CD4-positive, alpha-beta T cell (primary cell): ENCODE measurements at regions not wholly inside any gene's neighbourhood (a gene's known extent, or its start where the extent isn't known, plus 50 kb on each side); places are given as distances from the start of the nearest gene placed in this dataset.

Experiments
- ATAC-seq: fragments of 200-7000 bp; cut with Tn5 transposase; one replicate; pipeline ENCODE4 v1.10.0; 2022; ENCODE audit warnings: mild to moderate bottlenecking; ENCODE audit not compliant: poor library complexity
- CTCF ChIA-PET: fragments of 350-600 bp; sonication (Branson Sonifier 250); formaldehyde crosslinking; loops from one replicate; lab custom pipeline; 2021; ENCODE audit warnings: antibody characterized with exemption, inconsistent platforms; lab: Charles Lee
- POLR2A ChIA-PET: fragments of 350-600 bp; sonication (Branson Sonifier 250); formaldehyde crosslinking; loops from one replicate; lab custom pipeline; 2021; ENCODE audit warnings: antibody characterized with exemption, inconsistent platforms; lab: Charles Lee
- DNase-seq, 14 experiments: peaks; one replicate each; pipeline ENCODE4 v3.0.0-alpha.2; 2013 to 2020; ENCODE audit warnings: mixed read lengths in 2 of 14
- H3K27ac ChIP-seq, 2 donors: one replicate each; pipeline versions ENCODE4 v1.5.1 to v1.7.0; 2013; ENCODE audit warnings: low read length in 2 of 2, low read depth in 1 of 2, mild to moderate bottlenecking in 1 of 2
- H3K27me3 ChIP-seq, 2 experiments: 1 replicate in 1 of 2; 2 replicates in 1 of 2; pipeline versions ENCODE4 v1.6.1 to v1.7.0; 2013; ENCODE audit warnings: low read length in 2 of 2, control low read depth in 1 of 2, mild to moderate bottlenecking in 1 of 2, moderate library complexity in 1 of 2; ENCODE audit not compliant: insufficient read depth in 2 of 2, control insufficient read depth in 1 of 2
- H3K36me3 ChIP-seq: one replicate; pipeline ENCODE4 v1.6.1; 2013; ENCODE audit warnings: low read length, control low read depth; ENCODE audit not compliant: insufficient read depth
- H3K4me1 ChIP-seq: one replicate; pipeline ENCODE4 v1.6.1; 2013; ENCODE audit warnings: low read length, control low read depth; ENCODE audit not compliant: insufficient read depth
- H3K4me3 ChIP-seq: one replicate; pipeline ENCODE4 v1.5.1; 2013; ENCODE audit warnings: mild to moderate bottlenecking, low read length, moderate library complexity
- H3K9me3 ChIP-seq, 2 experiments: 1 replicate in 1 of 2; 2 replicates in 1 of 2; pipeline versions ENCODE4 v1.6.1 to v1.7.0; 2013; ENCODE audit warnings: low read length in 2 of 2, mild to moderate bottlenecking in 2 of 2, control low read depth in 1 of 2, moderate library complexity in 1 of 2; ENCODE audit not compliant: control insufficient read depth in 1 of 2, insufficient read depth in 1 of 2
- H3K27ac Mint-ChIP-seq: one replicate; pipeline ENCODE4 v1.8.0; 2020; ENCODE audit warnings: mixed read lengths
- H3K27me3 Mint-ChIP-seq: one replicate; pipeline ENCODE4 v1.8.0; 2021; ENCODE audit warnings: mixed read lengths
- H3K36me3 Mint-ChIP-seq: one replicate; pipeline ENCODE4 v1.8.0; 2021; ENCODE audit warnings: low read depth, mixed read lengths
- H3K4me1 Mint-ChIP-seq: one replicate; pipeline ENCODE4 v1.8.0; 2021; ENCODE audit warnings: low read depth, mixed read lengths
- H3K4me3 Mint-ChIP-seq: one replicate; pipeline ENCODE4 v1.8.0; 2020; ENCODE audit warnings: mild to moderate bottlenecking, mixed read lengths
- H3K9me3 Mint-ChIP-seq: one replicate; pipeline ENCODE4 v1.8.0; 2020; ENCODE audit warnings: mixed read lengths
- intact Hi-C, 2 experiments: fragments of 100-400 bp; cut with DNase I in 1 of 2; cut with micrococcal nuclease in 1 of 2; formaldehyde crosslinking; loops; one replicate each; pipeline versions ENCODE4 v1.15.1 to v1.9.0; 2023 to 2025; cut with DNase I, micrococcal nuclease
- TF ChIP-seq, protein P1 (sequence below): fragments of 200-600 bp; IDR thresholded peaks from one replicate; pipeline ENCODE4 v1.8.0; 2022; ENCODE audit warnings: antibody characterized with exemption, mild to moderate bottlenecking

DNA sequence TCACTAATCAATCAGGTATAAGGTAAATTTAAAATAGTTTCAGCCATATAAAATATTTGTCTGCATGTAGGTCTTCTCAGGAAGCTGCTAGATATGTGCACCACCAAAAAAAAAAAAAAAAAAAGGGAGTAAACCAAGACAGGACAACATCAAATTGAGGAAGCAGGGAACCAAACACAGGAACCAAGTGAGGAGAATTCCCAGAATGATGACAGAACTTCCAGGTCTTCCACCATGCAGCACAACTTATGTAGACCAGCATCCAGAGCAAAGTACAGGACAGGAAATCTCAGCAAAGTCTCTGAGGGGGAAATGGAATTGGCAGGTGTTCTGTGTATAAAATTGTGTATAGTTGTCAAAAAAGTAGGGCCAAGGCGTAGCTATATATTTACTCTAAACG, 101.2 kb upstream of the CTSC start:
- H3K27ac Mint-ChIP-seq: no peak overlapping the region
- no peak overlapping the region for H3K27ac ChIP-seq
- intact Hi-C loops: no loop called here

DNA sequence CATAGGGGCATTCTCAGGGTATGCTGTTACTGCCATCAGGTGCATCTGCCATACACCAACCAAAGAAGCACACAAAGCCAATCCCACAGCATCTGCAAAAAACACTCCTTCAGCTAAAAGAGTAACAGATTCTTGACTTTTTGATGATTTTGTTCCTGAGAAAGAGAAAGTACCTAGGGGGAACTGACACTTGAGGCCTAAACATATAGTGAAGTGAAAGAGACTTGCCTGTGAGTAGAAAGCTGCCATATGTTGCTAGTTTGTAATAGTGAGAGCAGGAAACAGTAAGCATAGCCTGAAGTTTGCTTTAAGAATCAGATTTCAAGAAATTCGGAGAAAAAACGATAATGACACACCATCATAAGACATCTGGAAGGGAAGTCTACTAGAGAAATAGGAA, 97.9 kb upstream of the CTSC start:
- TF ChIP-seq, protein P1, sequence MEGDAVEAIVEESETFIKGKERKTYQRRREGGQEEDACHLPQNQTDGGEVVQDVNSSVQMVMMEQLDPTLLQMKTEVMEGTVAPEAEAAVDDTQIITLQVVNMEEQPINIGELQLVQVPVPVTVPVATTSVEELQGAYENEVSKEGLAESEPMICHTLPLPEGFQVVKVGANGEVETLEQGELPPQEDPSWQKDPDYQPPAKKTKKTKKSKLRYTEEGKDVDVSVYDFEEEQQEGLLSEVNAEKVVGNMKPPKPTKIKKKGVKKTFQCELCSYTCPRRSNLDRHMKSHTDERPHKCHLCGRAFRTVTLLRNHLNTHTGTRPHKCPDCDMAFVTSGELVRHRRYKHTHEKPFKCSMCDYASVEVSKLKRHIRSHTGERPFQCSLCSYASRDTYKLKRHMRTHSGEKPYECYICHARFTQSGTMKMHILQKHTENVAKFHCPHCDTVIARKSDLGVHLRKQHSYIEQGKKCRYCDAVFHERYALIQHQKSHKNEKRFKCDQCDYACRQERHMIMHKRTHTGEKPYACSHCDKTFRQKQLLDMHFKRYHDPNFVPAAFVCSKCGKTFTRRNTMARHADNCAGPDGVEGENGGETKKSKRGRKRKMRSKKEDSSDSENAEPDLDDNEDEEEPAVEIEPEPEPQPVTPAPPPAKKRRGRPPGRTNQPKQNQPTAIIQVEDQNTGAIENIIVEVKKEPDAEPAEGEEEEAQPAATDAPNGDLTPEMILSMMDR: no peak
- no peaks in the 10 kb centered on the region for H3K27me3 ChIP-seq
- Mint-ChIP-seq H3K4me3 (no peak overlapping the region), H3K9me3 (no peaks in the 10 kb centered on the region), H3K27ac (no peak overlapping the region), H3K27me3 (no peaks in the 10 kb centered on the region), H3K4me1 (no peaks in the 10 kb centered on the region), H3K36me3 (no peaks in the 10 kb centered on the region)
- CTCF ChIA-PET: no interaction called here
- no peaks in the 10 kb centered on the region for H3K36me3 ChIP-seq
- POLR2A ChIA-PET: no interaction called here
- H3K4me3 ChIP-seq: no peak overlapping the region
- ATAC-seq (no peak), DNase-seq (no peak)
- H3K27ac ChIP-seq: no peak overlapping the region
- no peaks in the 10 kb centered on the region for H3K4me1 ChIP-seq
- peaks cover 0 to 5% of the 10 kb centered on the region in 2 experiments for H3K9me3 ChIP-seq
- intact Hi-C loops: no loop called here

More for the DNA sequence above, 101.2 kb upstream of the CTSC start:
- H3K36me3 Mint-ChIP-seq: no peaks in the 10 kb centered on the region
- TF ChIP-seq, protein P1: no peak
- H3K9me3 ChIP-seq: peaks cover 0 to 5% of the 10 kb centered on the region in 2 experiments
- H3K4me1 Mint-ChIP-seq: no peaks in the 10 kb centered on the region
- no peak for DNase-seq
- H3K36me3 ChIP-seq: no peaks in the 10 kb centered on the region
- ChIA-PET CTCF (no interaction called here), POLR2A (interaction anchor here (0.7 kb wide), 1 partner anchor 9 kb away, joined by 4 read pairs; no protein-coding TSS in a partner anchor)
- no peaks in the 10 kb centered on the region for H3K9me3 Mint-ChIP-seq
- H3K27me3 Mint-ChIP-seq: no peaks in the 10 kb centered on the region
- no peak for ATAC-seq
- no peaks in the 10 kb centered on the region for H3K4me1 ChIP-seq
- no peak overlapping the region for H3K4me3 ChIP-seq
- no peak overlapping the region for H3K4me3 Mint-ChIP-seq
- H3K27me3 ChIP-seq: no peaks in the 10 kb centered on the region

DNA sequence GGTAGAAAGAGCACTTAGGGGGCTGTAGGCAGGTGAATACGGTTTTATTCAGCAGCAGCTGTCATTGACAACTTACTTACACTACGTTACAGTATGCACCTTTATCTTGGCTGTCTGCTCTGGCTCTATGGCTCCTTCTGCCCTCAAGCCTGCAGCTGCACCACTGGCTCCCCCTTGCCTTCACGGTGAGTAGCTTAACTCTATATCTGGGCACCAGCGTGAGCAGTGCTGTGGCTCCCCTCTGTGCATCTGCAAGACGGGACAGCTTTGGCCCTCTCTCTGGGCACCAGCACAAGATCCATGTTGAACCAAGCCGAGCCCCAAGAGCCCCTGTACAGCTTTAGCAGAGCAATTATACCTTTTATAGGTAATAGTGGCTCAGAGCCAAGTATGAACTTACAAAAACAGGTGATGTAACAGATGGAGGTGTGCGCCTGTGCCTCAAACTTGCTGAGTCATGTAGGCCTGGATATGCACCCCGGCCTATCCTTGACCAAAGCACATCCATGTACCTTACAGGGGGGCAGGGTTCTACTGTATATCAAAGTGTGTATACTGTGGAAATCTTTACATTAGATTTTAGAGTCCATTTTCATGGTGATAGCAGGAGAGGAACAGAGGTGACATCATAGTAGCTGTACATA, 96.9 kb upstream of the CTSC start:
- H3K4me1 Mint-ChIP-seq: no peaks in the 10 kb centered on the region
- ChIA-PET POLR2A (no interaction called here), CTCF (no interaction called here)
- H3K36me3 Mint-ChIP-seq: no peaks in the 10 kb centered on the region
- Histone ChIP-seq H3K4me1 (no peaks in the 10 kb centered on the region), H3K4me3 (no peak overlapping the region), H3K27ac (no peak overlapping the region), H3K9me3 (peaks cover 0 to 5% of the 10 kb centered on the region in 2 experiments), H3K27me3 (no peaks in the 10 kb centered on the region), H3K36me3 (no peaks in the 10 kb centered on the region)
- H3K27ac Mint-ChIP-seq: no peak overlapping the region
- no peak for ATAC-seq
- no peak overlapping the region for H3K4me3 Mint-ChIP-seq
- TF ChIP-seq, protein P1: no peak
- DNase-seq: peak in 1 of 14 experiments; percentile 15
- no peaks in the 10 kb centered on the region for H3K9me3 Mint-ChIP-seq
- no peaks in the 10 kb centered on the region for H3K27me3 Mint-ChIP-seq
- intact Hi-C loops: no loop called here
